Epithelial cell of proximal tubule (primary cell): ENCODE measurements at regions not wholly inside any gene's neighbourhood (a gene's known extent, or its start where the extent isn't known, plus 50 kb on each side); places are given as distances from the start of the nearest gene placed in this dataset.

Experiments used
- DNase-seq: peaks from one replicate; pipeline ENCODE4 v3.0.0-alpha.2; 2011; ENCODE audit warnings: low read depth
- H3K4me3 ChIP-seq: 2 replicates; pipeline ENCODE4 v1.5.1; 2011; ENCODE audit warnings: low read depth, mild to moderate bottlenecking, low read length
- TF ChIP-seq, protein P1 (sequence below): conservative IDR thresholded peaks from 2 replicates; pipeline ENCODE4 v1.5.1; 2012; ENCODE audit warnings: low read depth, mild to moderate bottlenecking, low read length

DNA sequence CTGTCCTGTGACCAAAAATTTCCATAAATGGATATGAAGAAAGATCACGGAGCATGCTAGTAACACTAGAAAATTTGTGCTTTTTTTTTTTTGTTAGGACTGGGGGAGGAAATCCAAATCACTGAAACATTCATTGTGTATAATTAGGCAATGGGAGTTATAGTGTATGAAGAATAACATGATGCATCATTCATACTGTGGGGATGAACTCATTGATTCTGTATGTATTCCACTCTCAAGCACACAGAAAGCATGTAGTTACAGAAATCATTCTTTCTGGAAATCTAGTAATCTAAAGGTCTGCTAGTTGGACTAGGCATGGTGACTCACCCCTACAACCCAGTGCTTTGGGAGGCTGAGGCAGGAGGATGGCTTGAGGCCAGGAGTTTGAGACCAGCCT is 749.7 kb downstream of the DIAPH3 start:
- H3K4me3 ChIP-seq: no peak overlapping the region
- TF ChIP-seq, protein P1, sequence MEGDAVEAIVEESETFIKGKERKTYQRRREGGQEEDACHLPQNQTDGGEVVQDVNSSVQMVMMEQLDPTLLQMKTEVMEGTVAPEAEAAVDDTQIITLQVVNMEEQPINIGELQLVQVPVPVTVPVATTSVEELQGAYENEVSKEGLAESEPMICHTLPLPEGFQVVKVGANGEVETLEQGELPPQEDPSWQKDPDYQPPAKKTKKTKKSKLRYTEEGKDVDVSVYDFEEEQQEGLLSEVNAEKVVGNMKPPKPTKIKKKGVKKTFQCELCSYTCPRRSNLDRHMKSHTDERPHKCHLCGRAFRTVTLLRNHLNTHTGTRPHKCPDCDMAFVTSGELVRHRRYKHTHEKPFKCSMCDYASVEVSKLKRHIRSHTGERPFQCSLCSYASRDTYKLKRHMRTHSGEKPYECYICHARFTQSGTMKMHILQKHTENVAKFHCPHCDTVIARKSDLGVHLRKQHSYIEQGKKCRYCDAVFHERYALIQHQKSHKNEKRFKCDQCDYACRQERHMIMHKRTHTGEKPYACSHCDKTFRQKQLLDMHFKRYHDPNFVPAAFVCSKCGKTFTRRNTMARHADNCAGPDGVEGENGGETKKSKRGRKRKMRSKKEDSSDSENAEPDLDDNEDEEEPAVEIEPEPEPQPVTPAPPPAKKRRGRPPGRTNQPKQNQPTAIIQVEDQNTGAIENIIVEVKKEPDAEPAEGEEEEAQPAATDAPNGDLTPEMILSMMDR: no peak
- no peak for DNase-seq

DNA sequence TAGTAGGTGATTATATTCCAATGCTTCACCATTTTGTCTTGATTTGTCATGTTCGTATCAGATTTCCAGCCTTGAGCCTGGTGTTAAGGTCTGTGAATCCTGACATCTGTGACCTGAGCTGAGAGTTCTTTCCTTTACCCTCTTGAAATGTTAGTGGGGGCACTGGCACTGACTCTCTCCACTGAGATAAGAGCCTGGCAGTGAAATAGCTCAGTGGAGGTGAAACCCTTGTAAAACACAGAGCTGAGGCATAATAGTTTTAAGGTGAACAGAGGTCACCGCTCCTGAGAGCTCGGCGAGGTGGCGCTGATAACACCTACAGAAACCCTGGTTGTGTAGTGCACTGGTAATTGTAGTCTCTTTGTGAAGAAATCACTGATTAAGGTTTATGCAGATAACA is 748.2 kb downstream of the DIAPH3 start:
- TF ChIP-seq, protein P1: no peak
- no peak overlapping the region for H3K4me3 ChIP-seq
- no peak for DNase-seq

DNA sequence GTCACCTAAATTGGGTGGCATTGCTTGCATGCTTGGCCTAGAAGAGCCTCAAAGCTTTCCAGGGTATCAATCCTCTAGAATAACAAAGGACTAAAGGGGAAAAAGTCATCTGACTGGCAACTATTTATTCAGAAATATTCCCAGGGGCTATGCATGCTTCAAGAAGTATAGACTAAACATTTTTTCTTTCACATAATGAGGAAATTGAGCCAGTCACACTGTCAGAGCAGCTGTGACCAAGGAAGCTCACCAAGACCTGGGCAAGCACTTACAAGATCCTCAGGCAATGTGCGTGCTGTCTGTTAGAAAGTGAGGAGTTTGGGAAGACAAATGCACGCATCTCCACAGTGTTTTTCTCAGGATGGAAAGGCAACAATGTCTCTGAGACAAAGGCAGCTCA is 747.2 kb downstream of the DIAPH3 start:
- DNase-seq: no peak
- TF ChIP-seq, protein P1: no peak

DNA sequence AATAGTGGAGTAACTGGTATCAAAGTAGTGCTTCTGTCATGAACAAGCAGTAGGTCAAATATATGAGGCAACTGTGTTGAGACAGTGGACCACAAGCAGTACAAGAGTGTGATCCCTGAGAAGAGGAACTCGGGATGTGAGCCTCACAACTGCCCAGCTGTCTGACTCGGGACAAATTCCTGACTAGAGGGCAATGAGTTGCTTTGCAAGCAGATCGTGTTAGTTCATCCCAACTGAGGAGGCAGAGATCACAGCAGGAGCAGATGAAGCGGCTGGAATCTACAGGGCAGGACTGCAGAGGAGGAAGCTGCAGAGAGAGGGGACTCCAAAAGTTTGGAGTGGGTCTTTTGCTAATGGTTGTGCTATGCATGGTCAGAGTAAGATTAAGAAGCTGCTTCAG is 741.1 kb downstream of the DIAPH3 start:
- no peak overlapping the region for H3K4me3 ChIP-seq
- no peak for DNase-seq
- TF ChIP-seq, protein P1: no peak

More for the DNA sequence above, 747.2 kb downstream of the DIAPH3 start:
- no peak overlapping the region for H3K4me3 ChIP-seq

DNA sequence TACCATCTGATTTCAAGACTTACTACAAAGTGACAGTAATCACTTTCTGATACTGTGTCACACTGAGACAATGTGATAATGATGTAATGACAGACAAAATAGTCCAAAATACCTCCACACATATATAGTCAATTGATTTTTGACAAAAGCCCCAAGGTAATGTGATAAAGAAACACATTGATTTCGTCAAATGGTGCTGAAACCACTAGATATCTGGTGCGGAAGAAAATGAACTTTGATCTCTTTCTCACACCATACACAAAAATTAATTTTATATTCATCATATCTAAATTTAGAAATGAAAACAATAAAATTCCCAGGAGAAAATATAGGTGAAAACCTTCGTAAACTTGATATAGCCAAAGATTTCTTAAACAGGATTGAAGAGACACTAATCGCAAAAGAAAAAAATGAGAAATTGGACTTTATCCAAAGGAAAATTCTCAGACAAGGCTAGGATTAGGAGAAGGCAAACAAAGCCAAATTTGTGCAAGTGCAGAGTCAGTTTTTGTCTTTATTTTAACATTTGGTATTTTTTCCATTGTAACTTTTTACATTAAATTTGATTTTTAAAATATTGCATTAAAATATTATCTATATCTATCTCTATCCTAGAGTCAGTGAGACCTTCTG is 739.9 kb downstream of the DIAPH3 start:
- TF ChIP-seq, protein P1: no peak
- DNase-seq: no peak
- H3K4me3 ChIP-seq: no peak overlapping the region

DNA sequence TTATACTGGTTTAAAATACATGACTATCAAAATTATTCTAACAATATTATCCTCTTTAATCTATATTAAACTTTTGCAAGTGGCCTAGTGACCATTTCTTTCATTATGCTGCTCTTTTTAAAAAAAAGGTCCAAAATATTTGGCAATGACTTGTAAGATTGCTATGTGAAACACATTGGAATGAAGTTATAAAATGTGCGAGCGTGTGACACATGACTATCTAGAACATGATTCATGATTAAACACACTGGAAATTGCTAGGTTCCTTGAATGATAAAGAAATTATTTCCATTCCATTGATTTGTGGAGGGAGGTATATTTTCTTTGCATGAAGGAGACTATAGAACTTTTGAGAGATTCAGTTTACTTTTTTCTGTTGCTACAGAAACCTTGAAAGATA is 739.1 kb downstream of the DIAPH3 start:
- no peak overlapping the region for H3K4me3 ChIP-seq
- TF ChIP-seq, protein P1: no peak
- DNase-seq: no peak

DNA sequence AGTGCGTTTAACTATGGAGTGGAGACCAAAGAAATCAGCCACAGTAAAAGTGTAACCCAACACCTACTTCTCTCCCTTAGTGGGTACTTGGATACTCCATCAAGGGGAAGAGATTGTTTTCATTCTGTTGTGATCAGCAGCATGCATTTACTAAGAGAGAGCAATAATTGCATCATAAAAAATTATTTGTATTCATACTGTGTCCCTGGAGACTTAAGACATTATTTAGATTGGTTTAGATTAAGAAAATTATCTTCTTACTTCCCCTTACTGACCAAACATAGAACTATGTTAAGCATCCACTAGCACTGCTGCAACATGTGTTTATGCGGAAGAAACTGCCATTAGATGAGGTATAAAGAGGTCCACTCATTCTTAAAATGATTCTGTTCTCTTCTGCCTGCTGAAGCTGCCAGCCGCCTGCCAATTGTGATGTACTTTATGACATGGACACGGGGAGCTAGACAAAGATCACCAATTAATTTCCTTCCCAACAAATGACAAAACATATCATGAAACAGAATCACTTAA is 738.5 kb downstream of the DIAPH3 start:
- TF ChIP-seq, protein P1: no peak
- no peak for DNase-seq
- no peak overlapping the region for H3K4me3 ChIP-seq
